BJ (cell line): ENCODE measurements at regions not wholly inside any gene's neighbourhood (a gene's known extent, or its start where the extent isn't known, plus 50 kb on each side); places are given as distances from the start of the nearest gene placed in this dataset.

ENCODE experiments used
- CTCF ChIA-PET: fragments of 350-600 bp; formaldehyde crosslinking; extraction: SDS; loops from one replicate; lab custom pipeline; 2021; ENCODE audit warnings: antibody characterized with exemption, inconsistent platforms; lab: Yijun Ruan, JAX
- POLR2A ChIA-PET: fragments of 300-600 bp; sonication (Branson Sonifier 250); formaldehyde crosslinking; extraction: SDS; loops from one replicate; lab custom pipeline; 2021; ENCODE audit warnings: antibody characterized with exemption; lab: Charles Lee
- DNase-seq: peaks from one replicate; pipeline ENCODE4 v3.0.0-alpha.2; 2011; ENCODE audit warnings: low read depth
- H3K27me3 ChIP-seq: 2 replicates; pipeline ENCODE4 v1.6.0; 2011; ENCODE audit warnings: low read length; ENCODE audit not compliant: control insufficient read depth, insufficient read depth
- H3K36me3 ChIP-seq: 2 replicates; pipeline ENCODE4 v1.5.1; 2011; ENCODE audit warnings: low read length; ENCODE audit not compliant: control insufficient read depth, insufficient read depth
- H3K4me3 ChIP-seq: 2 replicates; pipeline ENCODE4 v1.5.1; 2011; ENCODE audit warnings: low read depth, mild to moderate bottlenecking, control low read depth, low read length
- CTCF ChIP-seq: IDR thresholded peaks from 2 replicates; pipeline ENCODE4 v1.5.1; 2011; ENCODE audit warnings: low read depth, mild to moderate bottlenecking, control low read depth, inconsistent platforms, low read length, moderate library complexity; ENCODE audit not compliant: insufficient read depth

GRCh38 chr11:27571154-27571810 lies 64.7 kb upstream of the LIN7C start:
- CTCF ChIA-PET, result no interaction called here

GRCh38 chr11:27570542-27570941 lies 64.0 kb upstream of the LIN7C start:
- no peak for DNase-seq
- no peak for TF ChIP-seq CTCF
- ChIA-PET POLR2A (no interaction called here), CTCF (no interaction called here)
- no peaks in the 10 kb centered on the region for H3K36me3 ChIP-seq
- no peaks in the 10 kb centered on the region for H3K27me3 ChIP-seq
- H3K4me3 ChIP-seq, result no peak overlapping the region

More at GRCh38 chr11:27571154-27571810, 64.7 kb upstream of the LIN7C start:
- POLR2A ChIA-PET, result no interaction called here
- no peak for TF ChIP-seq CTCF
- no peaks in the 10 kb centered on the region for H3K27me3 ChIP-seq
- H3K4me3 ChIP-seq, result no peak overlapping the region
- no peaks in the 10 kb centered on the region for H3K36me3 ChIP-seq
- peak; percentile 80 for DNase-seq

DNA sequence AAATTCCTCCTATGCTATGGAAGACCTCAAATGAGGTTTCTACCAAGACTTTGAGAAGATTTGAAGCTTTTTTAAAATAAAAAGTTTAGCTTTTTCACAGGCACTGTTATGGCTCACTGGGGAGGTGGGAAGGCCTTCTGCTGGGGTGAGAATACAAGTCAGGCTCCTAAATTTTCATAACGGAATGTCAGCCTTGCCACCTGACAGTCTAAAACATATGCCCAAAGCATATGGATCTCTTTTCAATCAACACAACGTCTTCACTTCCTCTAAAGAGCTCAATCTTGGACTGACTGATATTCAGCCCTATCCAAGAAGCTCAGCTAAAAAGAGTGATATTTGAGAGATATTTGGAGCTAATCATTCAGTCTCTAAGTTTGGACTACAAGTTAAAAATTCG lies 57.1 kb upstream of the LIN7C start:
- Histone ChIP-seq H3K4me3 (no peak overlapping the region), H3K27me3 (no peaks in the 10 kb centered on the region), H3K36me3 (no peaks in the 10 kb centered on the region)
- ChIA-PET CTCF (no interaction called here), POLR2A (no interaction called here)
- DNase-seq, result no peak
- TF ChIP-seq CTCF, result no peak

- no peaks in the 10 kb centered on the region for H3K36me3 ChIP-seq
- CTCF ChIA-PET, result no interaction called here
- POLR2A ChIA-PET, result no interaction called here
These were observed 56.6 kb upstream of the LIN7C start for GRCh38 chr11:27563201-27563600.

DNA sequence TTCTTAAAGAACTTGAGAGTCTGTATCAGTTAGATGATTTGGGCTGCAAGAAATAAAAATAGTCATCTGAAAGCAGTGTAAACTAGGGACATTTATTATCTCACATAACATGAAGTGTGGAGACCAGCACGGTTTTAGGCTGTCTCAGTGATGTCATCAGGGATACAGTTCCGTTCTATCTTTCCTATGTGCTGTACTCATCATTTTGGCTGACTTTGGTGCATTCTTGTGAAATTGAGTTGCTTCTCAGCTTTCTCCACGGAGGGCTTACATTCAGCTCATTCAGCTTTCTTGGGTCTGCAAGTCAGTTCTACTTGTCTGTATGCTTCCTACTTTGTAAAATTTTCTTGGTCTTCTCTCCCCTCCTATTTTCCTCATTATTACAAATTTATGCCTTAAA lies 51.8 kb upstream of the LIN7C start:
- H3K36me3 ChIP-seq, result no peaks in the 10 kb centered on the region
- H3K4me3 ChIP-seq, result no peak overlapping the region
- no peak for TF ChIP-seq CTCF
- POLR2A ChIA-PET, result no interaction called here
- no peaks in the 10 kb centered on the region for H3K27me3 ChIP-seq
- CTCF ChIA-PET, result no interaction called here
- no peak for DNase-seq

More at GRCh38 chr11:27563201-27563600, 56.6 kb upstream of the LIN7C start:
- no peak overlapping the region for H3K4me3 ChIP-seq
- H3K27me3 ChIP-seq, result no peaks in the 10 kb centered on the region
- no peak for DNase-seq
- TF ChIP-seq CTCF, result no peak
